ENCODE measurements at regions not wholly inside any gene's neighbourhood (a gene's known extent, or its start where the extent isn't known, plus 50 kb on each side); places are given as distances from the start of the nearest gene placed in this dataset.

DNA sequence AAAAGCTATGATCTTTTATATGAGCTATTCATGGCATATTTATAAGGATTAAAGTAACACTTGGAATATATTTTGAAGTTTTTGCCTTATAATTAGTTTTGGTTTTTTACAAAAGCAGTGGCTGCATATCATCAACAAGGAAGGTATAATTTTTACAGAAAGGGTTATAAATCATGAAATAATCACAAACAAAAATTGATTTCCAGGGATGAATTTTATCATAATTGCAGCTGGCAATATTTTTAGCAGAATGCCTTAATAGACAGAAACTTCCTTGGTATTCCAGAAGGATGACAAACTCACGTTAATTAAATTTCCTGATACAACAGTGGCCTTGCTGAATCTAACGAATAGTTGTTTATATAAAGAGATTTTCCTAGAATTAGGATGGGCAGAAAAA, 260.5 kb upstream of the SLC39A10 start:
- DNase-seq: no peak

DNA sequence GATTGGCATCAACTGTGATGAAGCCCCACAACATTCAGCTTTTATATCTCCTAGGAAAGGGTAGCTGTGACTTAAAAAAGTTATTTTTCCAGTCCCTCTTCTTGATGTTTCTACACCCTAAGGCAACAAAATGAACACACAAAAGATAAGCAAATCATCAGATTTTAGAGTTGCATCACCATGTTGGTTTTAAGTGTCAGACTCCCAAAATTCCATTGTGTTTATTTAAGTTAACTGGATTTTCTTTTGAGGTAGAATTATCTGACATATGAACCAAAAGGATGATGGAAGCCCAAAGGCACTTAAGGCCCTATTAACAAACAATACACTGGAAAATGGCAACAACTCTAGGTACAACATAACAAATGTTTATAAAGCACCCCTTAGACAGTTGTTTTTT, 261.7 kb upstream of the SLC39A10 start:
- DNase-seq: no peak

DNA sequence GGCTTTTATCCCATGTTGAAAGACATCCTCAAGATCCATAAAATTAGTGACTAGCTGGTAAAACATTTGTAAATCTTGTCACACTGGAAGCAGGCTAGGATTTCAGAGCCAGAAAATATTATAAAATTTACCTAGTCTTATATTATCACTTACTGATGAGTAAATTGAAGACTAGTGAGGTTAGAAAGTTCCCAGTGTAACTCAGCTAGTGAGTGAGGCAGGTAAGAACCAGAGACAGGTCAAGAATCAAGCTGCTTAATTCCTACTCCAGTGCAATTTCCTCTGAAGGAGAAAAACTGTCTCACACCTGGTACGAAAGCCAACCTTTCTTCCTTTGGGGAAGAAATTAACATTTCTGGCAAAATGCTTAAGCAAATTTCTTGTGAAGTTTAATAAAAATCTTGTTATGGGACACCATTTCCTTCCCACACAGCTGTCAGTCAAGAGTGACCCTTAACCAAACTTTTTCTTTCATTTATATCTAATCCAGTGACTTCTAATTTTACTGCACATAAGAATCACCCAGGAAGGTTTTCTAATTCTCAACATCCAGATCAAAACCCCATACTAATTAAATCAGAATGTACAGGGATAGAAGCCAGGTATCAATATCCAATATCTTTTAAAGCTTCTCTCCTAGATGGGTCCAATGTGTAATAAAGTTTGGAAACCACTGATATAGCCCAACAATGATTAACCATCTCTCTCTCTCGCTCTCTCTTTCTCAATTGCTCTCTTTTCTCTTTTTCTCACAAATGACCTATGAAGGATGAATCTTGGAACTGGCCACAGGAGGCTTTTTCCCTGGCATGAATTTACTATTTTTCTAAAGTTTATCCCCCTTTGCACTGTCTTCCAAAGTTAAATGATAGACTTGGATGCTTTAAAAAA, 264.3 kb upstream of the SLC39A10 start:
- no peak for DNase-seq

DNA sequence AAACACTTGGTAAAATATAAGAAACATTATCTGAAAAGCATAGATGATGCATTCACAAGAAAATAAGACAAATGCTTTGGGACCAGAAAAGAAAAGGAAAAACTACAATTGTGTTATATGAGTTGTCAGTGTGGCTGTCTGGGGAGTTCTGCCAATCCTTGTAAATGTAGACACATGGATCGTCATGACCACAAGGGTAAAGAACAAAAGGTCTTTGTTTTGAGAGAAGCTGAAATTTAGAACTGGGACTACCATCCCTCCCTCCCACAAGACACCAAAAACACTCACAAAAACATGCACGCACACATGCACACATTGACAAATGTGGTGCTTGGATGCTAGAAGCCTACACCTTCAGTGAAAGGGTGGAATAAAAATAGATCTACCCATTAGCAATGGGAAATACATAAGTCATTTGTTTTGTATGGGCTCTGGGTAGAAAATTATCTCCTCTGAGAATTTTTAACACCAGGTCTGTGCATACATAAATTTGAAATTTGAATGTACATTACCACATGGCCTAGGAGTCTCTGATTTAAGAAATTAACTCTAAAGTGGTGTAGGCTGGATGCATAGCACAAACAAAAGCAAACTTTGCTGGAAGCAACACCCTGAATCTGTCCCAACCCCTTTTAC, 266.2 kb upstream of the SLC39A10 start:
- DNase-seq: no peak

DNA sequence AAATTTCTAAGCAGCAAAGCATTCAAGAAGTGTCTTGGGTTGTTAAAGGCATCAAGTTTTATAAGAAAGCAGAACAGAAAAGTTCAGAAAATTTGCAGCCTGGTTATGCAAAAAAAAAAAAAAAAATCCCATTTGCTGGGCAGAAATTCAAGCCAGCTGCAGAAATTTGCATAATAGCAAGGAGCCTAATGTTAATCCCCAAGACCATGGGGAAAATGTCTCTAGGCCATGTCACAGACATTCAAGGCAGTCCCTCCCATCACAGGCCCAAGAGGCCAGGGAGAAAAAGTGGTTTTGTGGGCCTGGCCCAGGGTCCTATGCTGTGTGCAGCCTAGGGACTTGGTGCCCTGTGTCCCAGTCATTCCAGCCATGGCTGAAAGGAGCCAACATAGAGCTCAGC, 269.0 kb upstream of the SLC39A10 start:
- no peak for DNase-seq

DNA sequence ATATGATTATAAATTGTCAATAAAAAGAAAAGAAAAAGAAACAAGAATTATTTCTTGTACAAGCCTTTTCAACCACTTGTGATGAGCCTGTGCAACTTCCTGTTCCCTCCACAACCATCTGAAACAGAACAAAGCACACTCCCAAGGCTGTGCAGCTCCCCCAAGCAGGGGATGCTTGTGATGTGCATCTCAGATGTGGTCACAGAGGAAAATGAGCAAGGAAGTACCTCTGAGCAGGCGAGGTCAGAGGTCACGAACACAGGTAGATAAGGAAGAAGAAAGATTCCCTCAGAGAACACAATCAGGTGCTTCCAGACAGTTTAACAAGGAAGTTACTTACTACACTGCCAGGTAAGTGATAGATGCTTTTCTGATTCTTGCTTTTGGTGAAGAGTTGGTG, 274.8 kb upstream of the SLC39A10 start:
- DNase-seq: no peak

DNA sequence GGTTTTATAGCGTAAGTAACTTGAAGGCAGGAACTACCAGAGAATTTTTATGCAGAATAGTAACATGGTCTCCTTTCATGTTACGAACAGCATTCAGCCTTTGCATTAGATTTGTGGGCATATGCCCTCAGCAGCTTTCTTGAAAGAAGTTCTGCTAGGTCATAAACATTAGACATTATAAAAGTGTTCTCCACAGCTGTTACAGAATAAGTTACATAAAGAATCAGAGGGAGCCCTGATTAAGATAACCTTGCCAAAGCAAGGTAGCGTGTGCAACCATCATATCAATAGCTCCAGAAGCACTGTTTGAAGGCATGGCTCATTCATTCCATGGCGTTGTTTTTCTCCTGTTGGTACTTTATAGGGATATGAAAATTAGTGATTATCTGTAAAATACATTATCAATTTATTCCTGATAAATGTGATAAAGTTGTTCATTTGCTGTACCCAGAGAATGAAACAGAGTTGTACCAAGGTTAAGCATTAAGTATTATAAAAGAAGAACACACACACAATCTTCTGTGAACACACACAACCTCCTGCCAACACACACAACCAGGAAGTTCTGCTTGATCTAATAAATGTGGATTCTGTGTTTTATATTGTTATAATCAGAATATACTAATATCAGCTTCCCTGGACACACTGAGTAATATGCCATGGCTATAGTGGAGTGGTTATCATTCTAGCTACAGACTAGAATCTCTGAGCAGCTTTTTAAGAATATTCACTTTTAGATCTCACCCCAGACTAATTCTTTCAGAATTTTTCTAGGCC, 286.7 kb upstream of the SLC39A10 start:
- DNase-seq: no peak

DNA sequence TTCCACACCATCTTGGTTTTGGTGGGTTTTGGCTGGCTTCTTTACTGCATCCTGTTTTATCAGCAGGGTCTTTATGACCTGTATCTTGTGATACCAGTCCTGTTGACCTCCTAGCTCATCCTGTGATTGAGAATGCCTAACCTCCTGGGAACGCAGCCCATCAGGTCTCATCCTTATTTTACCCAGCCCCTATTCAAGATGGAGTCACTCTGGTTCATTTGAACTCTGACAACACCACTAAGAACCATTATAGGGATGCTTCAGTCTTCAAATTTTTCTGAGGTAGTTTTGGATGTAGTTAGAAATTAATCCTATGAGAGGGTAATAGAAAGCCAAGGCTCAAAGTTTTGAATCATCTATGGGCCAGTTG, 287.8 kb upstream of the SLC39A10 start:
- DNase-seq: no peak

DNA sequence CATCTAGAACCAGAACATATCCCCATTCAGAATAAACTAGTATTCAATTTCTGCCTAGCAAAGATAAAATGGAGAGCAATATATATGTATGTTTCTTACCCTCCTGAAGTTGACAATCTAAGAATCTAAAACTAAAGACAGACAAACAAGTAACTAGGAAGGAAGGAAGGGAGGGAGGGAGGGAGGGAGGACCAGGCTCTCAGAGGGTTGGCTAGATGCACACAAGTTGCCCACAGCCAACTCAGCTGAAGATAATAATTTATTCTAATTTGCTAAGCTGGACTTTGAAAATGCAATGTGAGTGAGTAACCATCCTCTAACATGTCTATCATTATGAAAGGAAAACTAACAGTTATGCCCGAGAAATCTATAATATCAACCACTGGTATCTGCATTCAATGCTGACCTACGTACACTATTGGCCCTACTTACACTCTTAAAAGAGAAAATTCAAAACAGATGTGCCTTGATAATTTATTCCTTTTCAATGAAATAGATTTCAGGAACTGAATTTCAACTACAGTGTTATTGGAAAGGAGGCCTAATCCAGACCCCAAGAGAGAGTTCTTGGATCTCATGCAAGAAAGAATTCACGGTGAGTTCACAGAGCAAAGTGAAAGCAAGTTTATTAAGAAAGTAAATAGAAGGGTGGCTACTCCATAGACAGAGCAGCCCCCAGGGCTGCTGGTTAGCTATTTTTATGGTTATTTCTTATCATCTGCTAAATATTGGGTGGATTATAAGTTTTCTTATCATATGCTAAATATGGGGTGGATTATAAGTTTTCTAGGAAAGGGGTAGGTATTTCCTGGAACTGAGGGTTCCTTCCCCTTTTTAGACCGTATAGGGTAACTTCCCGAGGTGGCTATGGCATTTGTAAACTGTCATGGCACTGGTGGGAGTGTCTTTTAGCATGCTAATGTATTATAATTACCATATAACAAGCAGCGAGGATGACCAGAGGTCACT, 288.5 kb upstream of the SLC39A10 start:
- DNase-seq: no peak

DNA sequence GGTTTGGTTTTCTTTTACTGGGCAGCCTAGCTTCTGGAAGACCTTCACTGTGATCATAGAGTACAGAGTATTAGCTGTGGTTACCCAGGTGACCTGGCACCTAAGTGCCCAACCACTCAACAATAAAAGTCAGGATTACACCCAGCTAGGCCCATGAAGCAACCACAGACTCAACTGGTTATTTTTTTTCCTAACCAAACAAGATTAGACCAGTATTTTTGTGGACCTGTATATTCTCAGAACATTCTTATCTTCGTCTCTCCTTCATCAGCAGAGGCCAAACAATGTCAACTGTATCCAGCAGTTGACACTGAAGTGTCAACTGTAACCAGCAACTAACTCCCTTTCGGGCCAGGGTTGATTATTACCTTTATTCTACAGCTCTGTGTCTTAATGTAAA, 289.2 kb upstream of the SLC39A10 start:
- DNase-seq: no peak

DNA sequence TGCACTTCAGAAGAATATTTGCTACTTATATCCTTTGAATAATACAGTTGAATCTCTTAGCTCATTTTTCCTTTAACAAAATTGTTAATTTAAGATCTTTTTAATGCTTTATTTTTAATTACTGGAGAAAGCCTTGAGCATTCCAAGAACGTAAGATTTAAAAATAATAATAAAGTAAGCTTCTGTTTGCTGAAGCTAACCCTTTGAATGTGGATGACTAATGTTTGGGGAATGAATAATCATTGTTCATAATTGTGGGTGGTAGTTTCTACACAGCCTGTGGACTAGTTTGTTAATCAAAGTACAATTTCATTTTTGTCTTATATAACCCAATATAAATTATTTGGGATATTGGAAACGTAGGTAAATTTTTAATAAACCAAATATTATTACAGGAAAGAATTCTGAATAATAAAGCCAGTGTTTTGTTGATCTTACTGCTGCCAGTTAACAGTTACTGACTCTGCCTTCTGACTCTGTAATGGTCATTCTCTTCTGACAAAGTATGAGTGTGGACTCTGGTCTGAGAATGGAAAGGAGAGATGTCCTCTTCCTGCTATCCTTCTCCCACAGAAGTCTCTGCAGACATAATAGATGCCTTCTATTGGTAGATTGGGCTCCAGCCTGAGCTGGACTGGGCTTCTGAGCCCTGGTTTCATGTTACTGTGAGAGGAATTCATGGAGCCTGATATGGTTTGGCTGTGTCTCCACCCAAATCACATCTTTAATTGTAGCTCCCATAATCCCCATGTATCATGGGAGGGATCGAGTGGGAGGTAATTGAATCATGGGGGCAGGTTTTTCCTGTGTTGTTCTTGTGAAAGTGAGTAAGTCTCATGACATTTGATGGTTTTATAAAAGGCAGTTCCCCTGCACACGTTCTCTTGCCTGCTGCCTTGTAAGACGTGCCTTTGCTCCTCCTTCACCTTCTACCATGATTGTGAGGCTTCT, 292.7 kb upstream of the SLC39A10 start:
- no peak for DNase-seq

DNA sequence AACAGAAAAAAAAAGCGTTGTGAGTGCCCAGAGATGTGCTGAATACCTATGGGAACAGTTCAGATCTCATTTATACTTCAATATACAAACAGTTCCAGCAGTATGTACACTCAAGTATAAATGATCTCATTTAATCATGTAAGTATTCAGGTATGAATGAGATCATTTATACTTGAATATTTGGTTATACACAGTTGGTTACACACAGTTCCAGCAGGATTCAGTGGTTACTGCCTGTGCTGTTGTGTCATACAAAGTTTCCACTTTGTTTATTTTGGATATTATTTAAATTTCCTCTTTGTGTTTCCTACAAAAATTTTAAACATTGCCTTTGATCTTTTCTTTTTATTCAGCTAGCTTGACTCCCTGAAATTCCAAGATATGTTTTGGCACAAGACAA, 293.5 kb upstream of the SLC39A10 start:
- no peak for DNase-seq

DNA sequence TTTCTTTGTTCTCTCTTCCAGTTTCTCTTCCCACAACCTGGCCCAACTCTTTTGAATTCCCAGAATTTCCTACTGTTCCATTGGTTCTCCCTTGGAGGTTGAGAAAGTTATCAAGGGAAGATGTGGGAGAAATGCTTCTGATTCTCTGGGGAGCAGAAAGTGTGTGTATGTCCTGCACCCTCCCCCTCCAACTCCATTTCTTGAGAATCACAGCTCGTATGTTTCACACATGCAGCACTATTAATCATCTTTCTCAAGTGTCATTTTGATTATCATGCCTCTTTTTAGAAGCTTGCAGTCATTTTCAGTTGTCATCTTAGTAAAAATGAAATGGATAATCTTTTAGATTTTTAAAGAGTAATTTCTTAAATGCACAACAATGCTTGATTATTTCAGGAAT, 296.8 kb upstream of the SLC39A10 start:
- DNase-seq: no peak

DNA sequence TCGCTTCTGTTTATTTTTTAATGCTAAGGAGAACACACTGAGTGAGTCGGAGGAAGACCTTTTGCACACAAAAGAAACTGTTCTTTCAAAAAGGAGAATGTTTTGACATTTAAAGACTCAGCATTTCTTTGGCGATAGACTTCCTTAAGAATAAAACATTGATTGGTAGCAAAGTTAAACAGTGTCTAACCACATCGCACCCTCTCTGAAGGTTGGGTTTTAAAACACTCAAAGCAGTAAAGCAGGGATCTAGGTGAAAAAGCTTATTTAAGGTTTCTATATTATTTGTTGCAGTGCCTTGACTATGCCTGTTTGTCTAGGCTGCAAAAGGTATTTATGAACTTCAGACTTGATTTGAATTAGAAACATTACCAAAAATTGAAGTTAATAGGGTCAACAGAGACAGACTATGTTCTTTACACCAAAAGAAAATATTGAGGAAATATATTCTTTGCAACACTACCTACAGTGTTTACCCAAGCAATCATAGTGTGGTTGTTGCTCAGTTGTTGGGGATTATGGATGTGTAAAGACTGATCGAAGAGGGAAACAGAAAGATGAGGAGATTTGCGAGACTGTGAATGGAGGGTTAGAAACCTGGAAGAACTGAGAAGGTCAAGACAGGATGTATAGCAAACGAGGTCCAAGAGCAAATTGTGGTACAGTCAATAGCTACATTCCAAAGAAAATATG, 297.8 kb upstream of the SLC39A10 start:
- no peak for DNase-seq

DNA sequence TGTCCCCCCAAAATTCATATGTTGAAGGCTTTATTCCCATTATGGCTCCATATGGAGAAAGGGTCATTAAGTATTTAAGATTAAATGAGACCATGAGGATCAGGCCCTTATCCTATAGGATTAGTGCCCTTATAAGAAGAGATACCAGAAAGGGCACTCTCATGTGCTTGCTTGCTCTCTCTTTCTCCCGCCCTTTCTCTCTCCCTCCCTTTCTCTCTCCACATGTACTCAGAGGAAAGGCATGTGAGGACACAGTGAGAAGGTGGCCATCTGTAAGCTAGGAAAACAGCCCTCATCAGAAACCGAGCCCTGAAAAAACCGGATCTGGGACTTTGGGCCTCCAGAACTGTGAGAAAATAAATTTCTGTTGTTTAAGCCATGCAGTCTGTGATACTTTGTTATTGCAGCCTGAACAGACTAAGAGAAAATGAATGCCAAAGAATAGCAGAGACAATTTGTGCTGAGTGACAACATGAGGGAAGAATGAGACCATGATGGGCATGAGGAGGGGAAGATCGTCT, 300.0 kb upstream of the SLC39A10 start:
- DNase-seq: no peak

DNA sequence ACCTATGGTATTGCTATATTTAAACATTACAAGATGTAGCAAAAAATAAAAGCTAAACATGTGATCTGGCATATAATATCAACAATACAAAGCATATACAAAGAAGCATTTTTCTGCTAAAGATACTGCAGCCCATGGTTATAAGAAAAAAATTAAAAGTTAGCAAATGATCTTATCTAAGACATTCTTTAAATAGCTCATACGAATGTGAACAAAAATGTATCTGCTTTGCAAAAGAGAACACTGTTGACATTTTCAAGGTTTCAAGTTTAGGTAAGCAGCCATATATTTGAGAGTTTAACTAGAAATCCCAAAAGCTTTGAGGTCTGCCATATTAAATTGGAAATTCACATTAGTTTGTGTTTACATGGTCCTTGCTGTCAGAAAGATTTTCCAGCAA, 301.0 kb upstream of the SLC39A10 start:
- no peak for DNase-seq

DNA sequence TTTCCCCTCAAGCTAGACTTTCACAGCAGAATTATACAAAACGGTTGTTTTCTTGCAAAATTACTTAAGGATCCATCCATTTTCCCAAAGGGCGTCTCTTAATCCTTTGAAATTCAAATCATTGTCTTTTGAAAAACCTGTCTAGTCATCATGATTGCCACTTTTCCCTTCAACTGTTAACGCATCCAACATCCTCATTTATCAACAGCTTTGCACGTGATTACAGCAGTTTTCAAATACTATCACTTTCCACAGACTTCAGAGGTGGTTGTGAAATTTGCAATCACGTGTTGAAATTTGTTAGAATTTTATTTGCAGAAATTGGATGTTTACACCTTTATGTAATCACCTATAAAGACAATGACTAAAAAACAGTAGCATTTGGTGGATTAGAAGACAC, 304.4 kb upstream of the SLC39A10 start:
- DNase-seq: no peak

DNA sequence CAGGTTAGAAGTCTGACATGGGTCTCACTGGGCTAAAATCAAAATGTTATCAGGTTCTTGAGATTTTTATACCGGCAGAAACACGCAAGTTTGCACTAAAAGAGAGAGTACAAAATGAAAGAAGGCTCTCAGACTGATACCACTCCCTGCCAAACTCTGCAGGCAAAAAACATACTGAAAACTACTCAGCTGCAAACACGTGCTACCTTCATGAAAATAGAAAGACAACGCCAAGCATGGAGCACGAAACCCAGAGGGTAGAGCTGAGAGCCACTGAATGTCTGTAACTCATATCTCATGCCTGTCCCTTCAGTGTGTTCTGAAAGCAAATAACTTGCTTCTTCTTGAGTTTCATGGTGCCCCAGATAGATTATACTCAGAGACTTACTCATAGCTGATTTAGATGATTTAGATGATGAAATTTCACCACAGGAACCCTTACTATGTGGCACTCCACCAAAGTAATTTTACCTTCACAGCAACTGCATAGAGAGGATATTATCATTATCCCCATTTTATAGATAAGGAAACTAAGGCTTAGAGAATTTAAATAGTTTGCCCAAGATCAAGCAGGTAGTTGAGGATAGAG, 313.0 kb upstream of the SLC39A10 start:
- DNase-seq: no peak

DNA sequence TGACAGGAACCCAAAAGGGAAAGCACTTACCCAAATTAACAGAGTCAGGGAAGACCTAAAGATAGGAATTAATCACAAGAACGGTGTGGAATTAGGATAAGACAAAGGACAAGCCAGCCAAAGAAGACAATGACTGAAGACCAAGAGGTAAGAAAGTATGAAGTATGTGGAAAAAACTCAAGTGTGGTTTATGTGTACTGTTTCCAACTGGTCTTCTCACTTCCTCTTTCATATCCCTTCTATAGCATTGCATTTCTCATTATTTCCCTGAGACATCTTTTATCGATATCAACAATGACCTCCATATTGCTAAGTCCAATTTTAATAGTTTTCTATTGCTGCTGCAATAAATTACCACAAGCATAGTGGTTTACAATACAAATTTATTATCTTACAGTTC, 313.5 kb upstream of the SLC39A10 start:
- no peak for DNase-seq

DNA sequence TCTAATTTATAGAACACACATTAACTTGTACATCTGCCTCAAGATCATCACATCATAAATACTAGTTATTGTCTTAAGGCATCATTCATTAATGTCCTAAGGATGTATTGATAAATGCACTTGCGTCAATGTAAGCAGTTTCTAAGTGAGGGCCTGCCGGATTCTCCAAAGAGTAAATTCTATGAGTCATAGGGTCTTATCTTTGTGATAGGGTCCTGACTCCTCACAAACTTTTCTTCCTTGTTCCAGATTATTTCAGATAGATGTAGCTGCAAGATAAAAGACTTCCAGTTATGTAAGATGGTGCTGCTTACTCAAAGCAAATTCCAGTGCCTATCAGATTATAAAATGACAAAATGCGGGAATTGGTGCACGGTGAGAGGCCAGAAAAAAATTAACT, 315.0 kb upstream of the SLC39A10 start:
- DNase-seq: no peak

Measured in NCI-H1694 treated with DMSO at 0.1 percent for 48 hours (cell line).